ENCODE measurements at regions not wholly inside any gene's neighbourhood (a gene's known extent, or its start where the extent isn't known, plus 50 kb on each side); places are given as distances from the start of the nearest gene placed in this dataset.
A peak's percentile ranks its signal among the peaks of the same experiment; 100 is the strongest.

- Histone ChIP-seq H2BK15ac (ENCODE audit: low read depth, poor library complexity, severe bottlenecking) (no peak overlapping the region), H2BK5ac (ENCODE audit: low read depth, low read length, poor library complexity, severe bottlenecking) (no peak overlapping the region), H3K27me3 (ENCODE audit: control insufficient read depth in 1 of 2, insufficient read depth in 1 of 2, low read length in 2 of 2) (no peaks in the 10 kb centered on the region), H3K18ac (ENCODE audit: low read depth in 1 of 2, low read length in 2 of 2) (no peak overlapping the region), H4K8ac (ENCODE audit: low read length) (no peak overlapping the region), H2BK120ac (ENCODE audit: low read depth, low read length) (no peak overlapping the region), H3K4ac (ENCODE audit: low read depth in 1 of 2, low read length in 2 of 2) (no peak overlapping the region), H3K4me3 (ENCODE audit: insufficient read depth in 1 of 2, low read depth in 1 of 2, low read length in 2 of 2) (no peak overlapping the region), H3K9ac (ENCODE audit: low read length) (no peak overlapping the region), H2AFZ (ENCODE audit: low read depth, low read length) (no peak overlapping the region), H3K23ac (ENCODE audit: low read length in 2 of 2) (no peak overlapping the region), H3K36me3 (ENCODE audit: control insufficient read depth in 1 of 2, insufficient read depth in 2 of 2, low read depth in 1 of 2, low read length in 2 of 2) (no peaks in the 10 kb centered on the region), H3K27ac (ENCODE audit: low read length, poor library complexity, severe bottlenecking) (no peak overlapping the region), H3K4me2 (ENCODE audit: low read length, poor library complexity, severe bottlenecking) (no peak overlapping the region), H3K79me1 (replicated peaks; ENCODE audit: low read length, poor library complexity, severe bottlenecking) (no peaks in the 10 kb centered on the region), H3K9me3 (ENCODE audit: control insufficient read depth, low read length) (no peaks in the 10 kb centered on the region), H3K14ac (ENCODE audit: low read length in 2 of 2) (no peak overlapping the region), H3K4me1 (ENCODE audit: control insufficient read depth, insufficient read depth, low read depth, low read length) (no peaks in the 10 kb centered on the region), H2AK5ac (ENCODE audit: low read length, severe bottlenecking) (no peak overlapping the region), H4K91ac (ENCODE audit: low read length) (no peak overlapping the region), H2BK12ac (ENCODE audit: low read length in 2 of 2) (no peak overlapping the region)
- DNase-seq: peak; percentile 33
- WGBS: 40% methylated on average over 1 of the region's 1 CpG
Measured at GRCh38 chr6:79377888-79378348, 143.4 kb upstream of the HMGN3 start.

- no CpG with 5 or more reads among the region's 1 CpG for WGBS
Measured at GRCh38 chr6:79377047-79377446, 142.6 kb upstream of the HMGN3 start.

GRCh38 chr6:79375635-79376337 is 141.3 kb upstream of the HMGN3 start:
- Histone ChIP-seq H3K4me2 (ENCODE audit: low read length, poor library complexity, severe bottlenecking) (no peak overlapping the region), H2BK120ac (ENCODE audit: low read depth, low read length) (no peak overlapping the region), H2BK15ac (ENCODE audit: low read depth, poor library complexity, severe bottlenecking) (no peak overlapping the region), H3K27ac (ENCODE audit: low read length, poor library complexity, severe bottlenecking) (no peak overlapping the region), H3K9ac (ENCODE audit: low read length) (no peak overlapping the region), H3K23ac (ENCODE audit: low read length in 2 of 2) (no peak overlapping the region), H2BK12ac (ENCODE audit: low read length in 2 of 2) (no peak overlapping the region), H3K36me3 (ENCODE audit: control insufficient read depth in 1 of 2, insufficient read depth in 2 of 2, low read depth in 1 of 2, low read length in 2 of 2) (no peaks in the 10 kb centered on the region), H3K79me1 (replicated peaks; ENCODE audit: low read length, poor library complexity, severe bottlenecking) (no peaks in the 10 kb centered on the region), H2AK5ac (ENCODE audit: low read length, severe bottlenecking) (no peak overlapping the region), H3K4me1 (ENCODE audit: control insufficient read depth, insufficient read depth, low read depth, low read length) (no peaks in the 10 kb centered on the region), H3K4me3 (ENCODE audit: insufficient read depth in 1 of 2, low read depth in 1 of 2, low read length in 2 of 2) (no peak overlapping the region), H3K18ac (ENCODE audit: low read depth in 1 of 2, low read length in 2 of 2) (no peak overlapping the region), H3K9me3 (ENCODE audit: control insufficient read depth, low read length) (no peaks in the 10 kb centered on the region), H3K27me3 (ENCODE audit: control insufficient read depth in 1 of 2, insufficient read depth in 1 of 2, low read length in 2 of 2) (no peaks in the 10 kb centered on the region), H3K4ac (ENCODE audit: low read depth in 1 of 2, low read length in 2 of 2) (no peak overlapping the region), H4K8ac (ENCODE audit: low read length) (no peak overlapping the region), H4K91ac (ENCODE audit: low read length) (no peak overlapping the region), H2AFZ (ENCODE audit: low read depth, low read length) (no peak overlapping the region), H3K14ac (ENCODE audit: low read length in 2 of 2) (no peak overlapping the region), H2BK5ac (ENCODE audit: low read depth, low read length, poor library complexity, severe bottlenecking) (no peak overlapping the region)
- 60% methylated on average over 1 of the region's 3 CpGs for WGBS
- no peak for DNase-seq

More at GRCh38 chr6:79377047-79377446, 142.6 kb upstream of the HMGN3 start:
- DNase-seq: no peak
- no peak overlapping the region for H3K4me3 ChIP-seq (ENCODE audit: insufficient read depth in 1 of 2, low read depth in 1 of 2, low read length in 2 of 2)
- no peaks in the 10 kb centered on the region for H3K27me3 ChIP-seq (ENCODE audit: control insufficient read depth in 1 of 2, insufficient read depth in 1 of 2, low read length in 2 of 2)
- no peak overlapping the region for H3K4me2 ChIP-seq (ENCODE audit: low read length, poor library complexity, severe bottlenecking)
- H2AFZ ChIP-seq (ENCODE audit: low read depth, low read length): no peak overlapping the region
- no peak overlapping the region for H3K18ac ChIP-seq (ENCODE audit: low read depth in 1 of 2, low read length in 2 of 2)
- H3K9me3 ChIP-seq (ENCODE audit: control insufficient read depth, low read length): no peaks in the 10 kb centered on the region
- H3K27ac ChIP-seq (ENCODE audit: low read length, poor library complexity, severe bottlenecking): no peak overlapping the region
- no peak overlapping the region for H2BK12ac ChIP-seq (ENCODE audit: low read length in 2 of 2)
- H4K8ac ChIP-seq (ENCODE audit: low read length): no peak overlapping the region
- no peak overlapping the region for H2BK120ac ChIP-seq (ENCODE audit: low read depth, low read length)
- H3K4ac ChIP-seq (ENCODE audit: low read depth in 1 of 2, low read length in 2 of 2): no peak overlapping the region
- no peaks in the 10 kb centered on the region for H3K36me3 ChIP-seq (ENCODE audit: control insufficient read depth in 1 of 2, insufficient read depth in 2 of 2, low read depth in 1 of 2, low read length in 2 of 2)
- H3K4me1 ChIP-seq (ENCODE audit: control insufficient read depth, insufficient read depth, low read depth, low read length): no peaks in the 10 kb centered on the region
- H2BK15ac ChIP-seq (ENCODE audit: low read depth, poor library complexity, severe bottlenecking): no peak overlapping the region
- H2BK5ac ChIP-seq (ENCODE audit: low read depth, low read length, poor library complexity, severe bottlenecking): no peak overlapping the region
- H4K91ac ChIP-seq (ENCODE audit: low read length): no peak overlapping the region
- no peak overlapping the region for H3K23ac ChIP-seq (ENCODE audit: low read length in 2 of 2)
- no peaks in the 10 kb centered on the region for H3K79me1 ChIP-seq (replicated peaks; ENCODE audit: low read length, poor library complexity, severe bottlenecking)
- H3K9ac ChIP-seq (ENCODE audit: low read length): no peak overlapping the region
- no peak overlapping the region for H2AK5ac ChIP-seq (ENCODE audit: low read length, severe bottlenecking)
- H3K14ac ChIP-seq (ENCODE audit: low read length in 2 of 2): no peak overlapping the region

- no peak overlapping the region for H2BK5ac ChIP-seq (ENCODE audit: low read depth, low read length, poor library complexity, severe bottlenecking)
- H2BK12ac ChIP-seq (ENCODE audit: low read length in 2 of 2): no peak overlapping the region
- H3K23ac ChIP-seq (ENCODE audit: low read length in 2 of 2): no peak overlapping the region
- no peak overlapping the region for H3K14ac ChIP-seq (ENCODE audit: low read length in 2 of 2)
- no peak overlapping the region for H3K4me3 ChIP-seq (ENCODE audit: insufficient read depth in 1 of 2, low read depth in 1 of 2, low read length in 2 of 2)
- H2AFZ ChIP-seq (ENCODE audit: low read depth, low read length): no peak overlapping the region
- no peaks in the 10 kb centered on the region for H3K4me1 ChIP-seq (ENCODE audit: control insufficient read depth, insufficient read depth, low read depth, low read length)
- no peak overlapping the region for H3K18ac ChIP-seq (ENCODE audit: low read depth in 1 of 2, low read length in 2 of 2)
- no CpG with 5 or more reads among the region's 1 CpG for WGBS
- H3K27ac ChIP-seq (ENCODE audit: low read length, poor library complexity, severe bottlenecking): no peak overlapping the region
- H2BK15ac ChIP-seq (ENCODE audit: low read depth, poor library complexity, severe bottlenecking): no peak overlapping the region
- DNase-seq: no peak
- H3K9ac ChIP-seq (ENCODE audit: low read length): no peak overlapping the region
- no peaks in the 10 kb centered on the region for H3K36me3 ChIP-seq (ENCODE audit: control insufficient read depth in 1 of 2, insufficient read depth in 2 of 2, low read depth in 1 of 2, low read length in 2 of 2)
- H4K91ac ChIP-seq (ENCODE audit: low read length): no peak overlapping the region
- no peak overlapping the region for H2BK120ac ChIP-seq (ENCODE audit: low read depth, low read length)
- H3K4ac ChIP-seq (ENCODE audit: low read depth in 1 of 2, low read length in 2 of 2): no peak overlapping the region
- H3K9me3 ChIP-seq (ENCODE audit: control insufficient read depth, low read length): peaks cover 6% of the 10 kb centered on the region
- H2AK5ac ChIP-seq (ENCODE audit: low read length, severe bottlenecking): no peak overlapping the region
- H3K79me1 ChIP-seq (replicated peaks; ENCODE audit: low read length, poor library complexity, severe bottlenecking): no peaks in the 10 kb centered on the region
- H3K4me2 ChIP-seq (ENCODE audit: low read length, poor library complexity, severe bottlenecking): no peak overlapping the region
- no peaks in the 10 kb centered on the region for H3K27me3 ChIP-seq (ENCODE audit: control insufficient read depth in 1 of 2, insufficient read depth in 1 of 2, low read length in 2 of 2)
- no peak overlapping the region for H4K8ac ChIP-seq (ENCODE audit: low read length)
Measured at GRCh38 chr6:79374308-79374707, 139.8 kb upstream of the HMGN3 start.
